ENCODE measurements at regions not wholly inside any gene's neighbourhood (a gene's known extent, or its start where the extent isn't known, plus 50 kb on each side); places are given as distances from the start of the nearest gene placed in this dataset.

DNA sequence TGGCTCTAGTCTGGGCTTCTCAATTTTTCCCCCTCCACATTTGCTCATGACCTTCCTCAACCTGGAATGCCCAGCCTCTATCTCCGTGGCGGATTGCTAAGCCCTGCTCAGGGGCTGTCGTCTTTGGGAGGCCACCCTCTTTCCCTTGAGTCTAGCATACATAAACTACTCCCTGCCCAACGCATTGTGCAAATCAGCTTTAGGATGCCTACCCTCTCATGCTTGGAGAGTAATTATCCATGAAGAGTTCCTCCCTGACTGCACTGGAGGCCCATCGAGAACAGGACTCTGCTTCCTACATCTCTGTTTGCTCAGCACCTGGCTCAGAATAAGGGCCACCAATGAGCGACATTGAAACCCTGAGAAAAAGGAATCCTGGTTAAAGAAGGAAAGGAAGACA is 53.7 kb upstream of the NPAS2 start:
- DNase-seq, result no peak
- intact Hi-C loops (cut with DNase I), result no loop called here
- H3K36me3 ChIP-seq, result no peaks in the 10 kb centered on the region
- H3K4me1 ChIP-seq, result no peaks in the 10 kb centered on the region
- no peak overlapping the region for H3K27ac ChIP-seq
- no peaks in the 10 kb centered on the region for H3K9me3 ChIP-seq
- H3K4me3 ChIP-seq, result no peak overlapping the region
- H3K27me3 ChIP-seq, result no peaks in the 10 kb centered on the region
- TF ChIP-seq, protein P1, sequence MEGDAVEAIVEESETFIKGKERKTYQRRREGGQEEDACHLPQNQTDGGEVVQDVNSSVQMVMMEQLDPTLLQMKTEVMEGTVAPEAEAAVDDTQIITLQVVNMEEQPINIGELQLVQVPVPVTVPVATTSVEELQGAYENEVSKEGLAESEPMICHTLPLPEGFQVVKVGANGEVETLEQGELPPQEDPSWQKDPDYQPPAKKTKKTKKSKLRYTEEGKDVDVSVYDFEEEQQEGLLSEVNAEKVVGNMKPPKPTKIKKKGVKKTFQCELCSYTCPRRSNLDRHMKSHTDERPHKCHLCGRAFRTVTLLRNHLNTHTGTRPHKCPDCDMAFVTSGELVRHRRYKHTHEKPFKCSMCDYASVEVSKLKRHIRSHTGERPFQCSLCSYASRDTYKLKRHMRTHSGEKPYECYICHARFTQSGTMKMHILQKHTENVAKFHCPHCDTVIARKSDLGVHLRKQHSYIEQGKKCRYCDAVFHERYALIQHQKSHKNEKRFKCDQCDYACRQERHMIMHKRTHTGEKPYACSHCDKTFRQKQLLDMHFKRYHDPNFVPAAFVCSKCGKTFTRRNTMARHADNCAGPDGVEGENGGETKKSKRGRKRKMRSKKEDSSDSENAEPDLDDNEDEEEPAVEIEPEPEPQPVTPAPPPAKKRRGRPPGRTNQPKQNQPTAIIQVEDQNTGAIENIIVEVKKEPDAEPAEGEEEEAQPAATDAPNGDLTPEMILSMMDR (IDR thresholded peaks at IDR 0.05), result no peak
- no peak for ATAC-seq

DNA sequence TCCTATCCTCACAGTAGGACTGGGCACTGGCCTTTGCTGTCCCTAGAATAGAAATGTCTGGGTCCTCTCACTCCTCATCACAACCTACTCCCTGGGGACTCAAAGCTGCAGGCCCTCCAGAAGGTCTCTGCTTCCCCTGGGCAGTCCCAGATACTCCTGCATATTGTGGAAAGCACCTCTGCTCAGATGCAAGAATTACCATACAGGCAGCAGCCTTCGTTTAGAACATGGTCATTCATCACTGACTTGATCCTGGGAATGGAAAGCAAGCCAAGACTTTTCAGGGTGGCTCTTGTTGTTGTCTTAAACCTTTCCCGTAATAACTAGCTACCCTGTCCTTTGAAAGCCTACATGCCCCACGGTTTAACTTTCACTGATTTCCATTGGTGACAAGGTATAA is 53.1 kb upstream of the NPAS2 start:
- H3K27ac ChIP-seq, result no peak overlapping the region
- H3K9me3 ChIP-seq, result no peaks in the 10 kb centered on the region
- TF ChIP-seq, protein P1 (IDR thresholded peaks at IDR 0.05), result no peak

DNA sequence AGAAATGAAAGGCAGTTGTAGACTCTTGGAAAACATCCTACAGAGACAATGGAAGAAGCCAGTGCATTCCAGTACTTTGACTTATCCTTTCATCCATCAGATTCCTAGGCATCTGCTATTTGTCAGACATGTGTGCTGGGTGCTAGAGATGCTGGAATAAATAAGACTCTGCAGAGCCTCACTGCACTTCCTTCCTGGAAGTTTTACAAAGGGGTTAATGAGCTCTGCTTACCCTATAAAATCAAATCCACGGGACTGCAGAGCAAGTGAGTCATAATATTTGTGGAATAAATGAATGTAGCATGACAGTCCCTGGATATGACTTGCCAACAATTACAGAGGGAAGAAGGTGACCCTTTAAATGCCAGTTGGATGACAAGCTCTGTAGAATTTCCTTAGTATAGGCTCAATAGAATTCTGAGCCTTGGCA is 52.7 kb upstream of the NPAS2 start:
- Histone ChIP-seq H3K9me3 (no peaks in the 10 kb centered on the region), H3K27ac (no peak overlapping the region), H3K4me3 (no peak overlapping the region), H3K27me3 (no peaks in the 10 kb centered on the region), H3K36me3 (no peaks in the 10 kb centered on the region), H3K4me1 (no peaks in the 10 kb centered on the region)
- DNase-seq (no peak), ATAC-seq (no peak)
- intact Hi-C loops (cut with DNase I), result no loop called here
- TF ChIP-seq, protein P1 (IDR thresholded peaks at IDR 0.05), result no peak

More for the DNA sequence above, 53.1 kb upstream of the NPAS2 start:
- Histone ChIP-seq H3K27me3 (no peaks in the 10 kb centered on the region), H3K36me3 (no peaks in the 10 kb centered on the region), H3K4me3 (no peak overlapping the region), H3K4me1 (no peaks in the 10 kb centered on the region)
- DNase-seq (no peak), ATAC-seq (no peak)
- intact Hi-C loops (cut with DNase I), result no loop called here

DNA sequence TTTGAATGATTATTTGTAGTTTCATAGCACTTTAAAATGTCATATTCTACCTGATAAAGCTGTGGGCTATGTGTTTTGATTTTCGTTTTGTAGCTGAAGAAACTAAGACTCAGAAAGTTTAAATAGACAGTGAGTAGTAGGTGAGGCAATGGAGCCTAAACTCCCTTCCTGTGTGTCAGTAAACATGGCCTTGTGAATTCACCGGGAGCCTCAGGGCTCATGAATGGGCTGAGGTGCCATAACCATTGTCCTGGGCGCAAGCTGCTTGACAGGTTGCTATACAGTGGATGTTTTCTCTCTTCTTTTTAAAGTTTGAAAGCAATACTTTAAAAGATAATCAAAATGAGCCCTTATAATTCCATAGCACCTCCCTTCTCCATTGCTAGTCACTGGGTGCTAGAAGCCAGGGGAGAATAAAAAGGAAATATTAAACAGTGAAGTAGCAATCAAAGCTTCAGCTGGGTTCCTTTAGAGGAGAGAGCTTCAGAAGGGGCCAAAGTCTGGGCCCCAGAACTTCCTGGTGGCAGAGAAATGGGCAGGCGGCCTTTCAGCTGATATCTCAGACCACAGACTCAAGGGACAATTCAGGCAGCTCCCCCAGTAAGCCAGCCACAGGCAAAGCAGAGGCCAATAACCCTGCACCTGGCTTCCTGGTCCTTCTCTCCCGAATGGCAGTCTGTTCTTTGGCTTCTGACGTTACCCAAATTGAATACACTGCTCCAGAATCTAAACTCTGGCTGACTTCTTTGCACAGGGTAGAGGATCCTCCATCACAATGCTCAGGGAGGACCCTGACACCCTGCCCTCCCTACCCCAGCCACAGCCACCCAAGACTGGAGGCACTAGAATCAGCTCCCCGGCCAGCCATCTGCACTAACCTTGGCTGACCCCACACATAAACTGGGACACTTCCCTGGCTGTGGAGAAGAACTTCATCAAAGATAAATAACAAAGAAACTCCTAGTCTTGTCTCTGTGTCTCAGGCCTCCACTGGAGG is 51.8 kb upstream of the NPAS2 start:
- Histone ChIP-seq H3K4me3 (no peak overlapping the region), H3K27me3 (no peaks in the 10 kb centered on the region), H3K36me3 (no peaks in the 10 kb centered on the region), H3K9me3 (no peaks in the 10 kb centered on the region), H3K4me1 (no peaks in the 10 kb centered on the region), H3K27ac (no peak overlapping the region)
- intact Hi-C loops (cut with DNase I), result no loop called here
- ATAC-seq (no peak), DNase-seq (no peak)
- TF ChIP-seq, protein P1 (IDR thresholded peaks at IDR 0.05), result no peak
